Embryonic facial prominence (tissue), 1 donor: ENCODE measurements at regions not wholly inside any gene's neighbourhood (a gene's known extent, or its start where the extent isn't known, plus 50 kb on each side); places are given as distances from the start of the nearest gene placed in this dataset.

Experiments
- DNase-seq: peaks from one replicate; pipeline ENCODE4 v3.0.0-alpha.2; 2016; ENCODE audit errors: extremely low spot score

GRCh38 chr11:127424661-127425060, 424.1 kb upstream of the KIRREL3 start:
- no peak for DNase-seq

GRCh38 chr11:127420139-127420538, 419.6 kb upstream of the KIRREL3 start:
- DNase-seq: no peak

GRCh38 chr11:127412722-127413380, 412.3 kb upstream of the KIRREL3 start:
- DNase-seq: no peak

GRCh38 chr11:127412234-127412633, 411.7 kb upstream of the KIRREL3 start:
- no peak for DNase-seq

DNA sequence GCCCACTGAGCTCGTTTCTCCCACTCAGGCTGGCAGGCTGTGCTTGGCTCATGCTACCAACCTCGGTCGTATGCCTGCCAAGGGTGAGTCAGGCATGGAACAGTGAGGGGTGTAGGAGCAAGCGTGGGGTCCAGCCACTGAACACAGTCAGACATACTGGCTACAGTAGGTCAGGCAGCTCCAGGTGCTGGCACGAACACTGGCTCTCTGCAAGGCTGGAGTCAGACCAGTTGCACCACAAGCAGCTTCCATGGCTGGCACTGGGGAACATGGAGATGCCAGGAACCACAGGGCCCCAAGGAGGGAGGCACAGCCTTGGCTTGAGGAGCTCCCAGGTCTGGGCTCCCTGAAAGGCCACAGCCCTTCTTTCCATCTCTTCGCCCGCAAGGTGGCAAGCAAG, 410.7 kb upstream of the KIRREL3 start:
- no peak for DNase-seq

GRCh38 chr11:127395034-127395433, 394.5 kb upstream of the KIRREL3 start:
- no peak for DNase-seq

DNA sequence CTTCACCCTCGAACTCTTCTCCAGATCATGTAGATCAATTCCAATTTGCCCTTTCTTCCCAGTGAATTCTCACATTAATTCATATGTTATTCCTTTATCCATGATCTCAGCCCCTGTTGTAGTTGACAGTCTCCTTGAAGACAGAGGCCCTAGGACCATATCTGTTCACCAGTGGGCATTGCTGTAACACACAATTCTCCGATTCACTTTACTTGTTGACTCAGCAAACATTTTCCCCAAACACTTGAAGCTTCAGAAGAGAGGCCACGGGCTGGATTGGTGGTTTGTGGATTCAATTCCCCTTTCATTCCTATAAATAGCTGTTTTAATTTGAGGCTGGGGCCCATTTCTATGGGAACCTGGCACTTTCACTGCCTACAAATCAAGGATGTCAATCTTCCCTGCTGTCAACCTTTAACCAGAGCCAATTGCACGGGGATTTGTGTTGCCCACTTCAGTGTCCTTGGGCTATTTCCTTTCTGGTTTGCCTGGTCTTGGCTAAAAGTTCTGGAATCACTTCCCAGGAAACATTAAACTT, 393.0 kb upstream of the KIRREL3 start:
- DNase-seq: no peak

DNA sequence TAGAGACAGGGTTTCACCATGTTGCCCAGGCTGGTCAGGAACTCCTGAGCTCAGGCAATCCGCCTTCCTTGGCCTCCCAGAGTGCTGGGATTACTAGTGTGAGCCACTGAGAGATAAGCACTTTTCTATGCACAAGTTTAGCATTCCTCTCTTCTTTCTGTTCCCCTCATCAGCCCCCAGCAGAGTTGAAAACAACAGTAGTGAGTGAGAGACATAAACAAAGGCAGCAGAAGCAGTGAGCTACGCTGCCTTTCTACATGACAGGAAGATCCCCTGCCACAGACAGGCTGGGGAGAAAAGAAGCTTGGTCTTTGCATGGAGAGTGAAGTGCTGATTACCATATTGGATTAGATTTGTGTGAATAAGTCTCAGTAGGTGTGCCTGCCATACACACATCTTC, 392.0 kb upstream of the KIRREL3 start:
- DNase-seq: no peak

DNA sequence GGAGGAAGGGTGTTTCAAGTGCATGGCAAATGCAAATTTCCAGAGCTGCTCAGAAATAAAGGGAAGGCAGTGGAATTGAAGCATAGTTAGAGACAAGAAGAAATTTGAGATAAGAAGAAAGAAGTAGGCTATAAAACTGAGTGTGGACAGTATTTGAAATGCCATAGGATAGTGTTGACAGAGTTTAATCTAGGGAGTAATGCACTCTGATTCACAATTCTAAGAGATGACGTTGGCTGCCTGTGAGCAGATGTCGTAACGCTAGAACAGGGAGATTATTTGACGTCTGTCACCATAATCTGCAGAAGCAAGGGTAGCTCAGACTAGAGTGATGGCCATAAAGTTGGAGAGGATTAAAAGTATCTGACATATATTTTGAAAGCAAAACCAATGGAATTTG, 389.9 kb upstream of the KIRREL3 start:
- no peak for DNase-seq

DNA sequence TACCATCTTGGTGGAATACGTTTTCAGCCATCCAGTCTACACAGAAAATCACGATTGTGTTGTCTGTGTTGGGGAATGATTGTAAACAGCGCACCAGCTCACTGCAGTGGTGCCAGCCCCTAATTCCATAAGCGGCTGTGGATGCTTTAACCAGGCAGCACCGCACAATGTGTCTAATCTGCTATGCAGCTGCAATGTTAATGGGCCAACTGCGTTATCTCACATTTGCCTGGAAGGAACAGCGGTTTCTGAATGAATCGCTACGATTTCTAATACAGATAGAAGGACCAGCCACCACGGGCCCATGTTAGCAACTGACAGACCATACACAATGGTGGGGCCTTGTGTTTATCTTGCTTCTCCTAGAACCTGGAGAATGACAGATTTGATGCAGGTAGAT, 384.5 kb upstream of the KIRREL3 start:
- no peak for DNase-seq

GRCh38 chr11:127383026-127383425, 382.5 kb upstream of the KIRREL3 start:
- no peak for DNase-seq

DNA sequence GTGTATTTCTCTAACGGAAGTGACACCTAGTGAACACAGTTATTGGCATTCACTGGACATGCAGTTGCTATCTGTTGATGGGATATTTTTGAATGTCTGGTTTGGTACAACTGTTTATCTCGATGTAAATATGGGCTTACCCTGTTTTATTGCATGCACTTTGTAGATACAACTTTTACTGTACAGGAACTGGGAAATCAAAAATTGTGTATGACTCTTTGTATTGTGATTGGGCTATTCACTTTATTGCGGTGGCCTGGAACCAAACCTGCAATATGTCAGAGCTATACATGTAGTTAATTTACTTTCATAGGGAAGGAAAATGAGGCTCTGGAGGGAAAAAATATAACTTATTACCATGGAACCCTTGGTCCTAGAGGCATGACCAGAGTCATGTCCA, 380.7 kb upstream of the KIRREL3 start:
- DNase-seq: no peak

- no peak for DNase-seq
These were observed 379.1 kb upstream of the KIRREL3 start for GRCh38 chr11:127379686-127380085.

DNA sequence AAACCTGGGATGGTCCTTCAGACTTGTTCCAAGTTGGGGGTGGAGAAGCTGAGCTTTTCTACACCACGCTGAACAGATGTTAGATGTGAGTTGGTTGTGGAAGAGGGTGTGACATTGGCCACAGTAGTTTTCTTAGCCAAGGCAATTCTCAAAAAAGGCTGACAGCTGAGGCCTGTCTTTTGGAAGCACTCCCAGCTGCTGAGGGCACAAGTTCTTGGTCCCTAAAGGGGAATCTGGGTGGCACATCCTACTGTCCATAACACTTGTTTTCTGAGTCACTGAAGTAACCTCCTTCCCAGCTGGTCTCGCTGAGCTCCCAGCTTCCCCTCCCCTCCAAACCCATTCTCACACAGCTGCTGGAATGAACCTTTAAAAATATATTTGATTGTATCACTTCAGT, 375.7 kb upstream of the KIRREL3 start:
- DNase-seq: no peak

- no peak for DNase-seq
These were observed 368.8 kb upstream of the KIRREL3 start for GRCh38 chr11:127369356-127369755.

DNA sequence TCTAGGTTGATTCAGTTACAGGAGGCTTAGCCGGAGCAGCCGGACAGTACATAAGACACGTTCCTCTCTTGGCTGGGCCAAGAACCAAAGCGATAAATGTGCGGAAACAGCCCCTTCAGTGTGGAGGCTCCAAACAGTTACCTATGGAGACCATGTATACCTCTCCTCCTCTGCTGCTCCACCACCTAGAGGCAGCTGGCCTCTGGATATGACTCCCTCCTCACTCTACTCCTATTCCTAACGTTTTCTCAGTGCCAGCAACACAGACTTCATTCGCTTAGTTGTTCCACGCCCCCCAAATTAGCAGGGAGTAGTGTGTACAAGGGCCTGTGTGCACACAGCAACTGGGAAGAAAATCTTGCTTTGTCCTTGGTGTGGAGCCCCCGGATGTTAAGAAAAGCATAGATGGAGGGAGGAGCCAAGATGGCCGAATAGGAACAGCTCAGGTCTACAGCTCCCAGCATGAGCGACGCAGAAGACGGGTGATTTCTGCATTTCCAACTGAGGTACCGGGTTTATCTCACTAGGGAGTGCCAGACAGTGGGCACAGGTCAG, 362.3 kb upstream of the KIRREL3 start:
- no peak for DNase-seq

DNA sequence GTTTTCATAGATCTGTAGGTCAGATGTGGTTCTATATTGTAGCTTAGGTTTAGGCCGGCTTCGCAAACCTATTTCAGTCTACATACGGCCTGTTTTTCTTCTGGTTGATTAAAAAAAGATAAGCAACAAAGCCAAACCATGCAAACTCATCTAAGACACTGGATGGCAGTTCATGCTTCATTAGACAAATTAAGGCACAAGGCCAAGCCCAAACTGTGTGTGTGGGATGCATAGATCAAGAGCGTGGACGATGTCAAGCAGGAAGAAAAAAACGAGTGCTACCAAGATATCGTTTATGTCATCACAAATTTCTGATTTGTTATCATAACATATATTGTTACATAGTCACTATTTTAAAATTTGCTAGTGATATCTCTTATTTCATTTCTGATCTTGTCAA, 357.6 kb upstream of the KIRREL3 start:
- DNase-seq: no peak

DNA sequence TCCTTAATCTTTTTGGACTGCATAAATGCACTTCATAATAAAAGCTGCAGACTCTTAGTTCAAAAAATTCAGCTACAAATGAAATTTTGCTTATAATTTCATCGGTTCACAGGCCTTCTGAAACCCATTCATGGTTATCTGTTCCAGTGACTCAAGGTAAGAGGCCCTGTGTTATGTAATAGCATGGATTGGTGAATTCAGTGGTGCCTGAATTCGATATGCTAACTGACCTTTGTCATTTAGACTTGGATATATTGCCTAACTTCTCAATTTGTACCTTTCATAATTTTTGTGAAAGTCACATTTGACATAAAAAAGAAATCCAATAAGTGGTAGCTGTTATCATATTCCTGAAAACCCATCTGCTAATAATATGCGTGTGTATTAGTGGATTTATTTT, 349.9 kb upstream of the KIRREL3 start:
- no peak for DNase-seq

DNA sequence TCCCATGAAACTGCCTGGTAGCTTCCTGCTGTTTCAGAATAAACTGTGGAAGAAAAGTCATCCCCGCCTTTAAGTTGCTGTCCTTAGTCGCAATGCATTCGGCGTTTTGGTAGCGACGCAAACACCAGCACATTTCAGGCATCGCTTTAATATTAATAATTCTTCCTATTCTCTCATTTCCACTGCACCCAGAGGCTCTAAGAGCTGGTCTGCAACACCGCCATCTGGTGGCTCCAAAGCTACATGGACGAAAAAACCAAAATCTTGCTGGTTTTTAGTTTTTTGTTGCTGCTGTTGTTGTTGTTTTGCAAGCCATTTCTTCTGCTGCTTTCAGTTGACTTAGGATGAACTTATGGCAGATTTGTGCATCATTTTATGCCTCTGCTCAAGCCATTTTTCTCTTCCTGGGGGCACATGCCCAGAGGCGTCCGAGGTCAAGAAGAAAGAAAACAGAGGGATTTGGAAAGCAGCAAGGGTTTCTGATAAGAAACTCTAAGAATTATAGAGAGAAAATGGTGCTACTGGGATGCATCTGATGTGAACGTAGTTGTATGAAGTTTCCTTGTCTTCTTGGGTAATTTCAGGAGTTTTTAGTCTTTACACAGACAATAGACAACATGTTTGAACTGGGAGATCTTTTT, 345.4 kb upstream of the KIRREL3 start:
- DNase-seq: no peak

DNA sequence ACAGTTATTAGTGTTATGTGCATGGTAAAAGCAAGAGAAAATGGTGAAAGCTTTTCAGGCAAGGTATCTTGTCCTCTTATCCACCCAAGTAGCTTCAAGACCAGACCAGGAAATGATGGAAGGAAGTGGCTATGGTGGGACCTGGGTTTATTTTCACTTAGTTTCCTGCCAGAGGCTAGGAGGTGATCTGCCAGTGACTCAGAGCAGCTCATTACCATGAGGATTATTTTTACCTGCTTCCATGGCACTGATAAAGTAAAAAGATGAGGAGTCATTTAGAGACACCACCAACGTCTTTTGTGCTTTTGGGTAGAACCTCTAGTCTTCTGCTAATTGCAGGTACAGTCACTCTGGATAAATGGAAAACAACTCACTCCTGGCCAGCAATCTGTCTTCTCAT, 339.9 kb upstream of the KIRREL3 start:
- no peak for DNase-seq

- DNase-seq: no peak
These were observed 338.8 kb upstream of the KIRREL3 start for GRCh38 chr11:127339376-127339775.

GRCh38 chr11:127338380-127339259, 338.1 kb upstream of the KIRREL3 start:
- DNase-seq: no peak
